ENCODE measurements at regions not wholly inside any gene's neighbourhood (a gene's known extent, or its start where the extent isn't known, plus 50 kb on each side); places are given as distances from the start of the nearest gene placed in this dataset.

DNA sequence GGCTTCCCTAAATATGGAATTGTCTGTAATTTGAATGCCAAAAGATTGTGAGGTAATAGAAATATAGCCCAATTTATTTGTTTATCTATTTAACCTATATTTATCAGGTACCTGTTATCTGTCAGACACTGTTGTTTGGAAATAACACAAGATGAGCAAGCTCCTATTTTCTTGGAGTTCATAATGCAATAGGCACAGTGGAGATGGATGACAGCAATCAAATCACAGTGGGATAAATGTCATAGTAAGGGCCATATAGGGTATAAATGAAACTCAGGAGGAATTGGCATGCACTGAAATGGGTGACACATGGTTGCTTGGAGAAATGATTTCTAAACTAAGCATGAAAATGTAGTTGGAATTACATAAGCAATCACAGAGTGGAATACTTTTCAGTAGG, 761.8 kb upstream of the MBL2 start:
- TF ChIP-seq, protein P1, sequence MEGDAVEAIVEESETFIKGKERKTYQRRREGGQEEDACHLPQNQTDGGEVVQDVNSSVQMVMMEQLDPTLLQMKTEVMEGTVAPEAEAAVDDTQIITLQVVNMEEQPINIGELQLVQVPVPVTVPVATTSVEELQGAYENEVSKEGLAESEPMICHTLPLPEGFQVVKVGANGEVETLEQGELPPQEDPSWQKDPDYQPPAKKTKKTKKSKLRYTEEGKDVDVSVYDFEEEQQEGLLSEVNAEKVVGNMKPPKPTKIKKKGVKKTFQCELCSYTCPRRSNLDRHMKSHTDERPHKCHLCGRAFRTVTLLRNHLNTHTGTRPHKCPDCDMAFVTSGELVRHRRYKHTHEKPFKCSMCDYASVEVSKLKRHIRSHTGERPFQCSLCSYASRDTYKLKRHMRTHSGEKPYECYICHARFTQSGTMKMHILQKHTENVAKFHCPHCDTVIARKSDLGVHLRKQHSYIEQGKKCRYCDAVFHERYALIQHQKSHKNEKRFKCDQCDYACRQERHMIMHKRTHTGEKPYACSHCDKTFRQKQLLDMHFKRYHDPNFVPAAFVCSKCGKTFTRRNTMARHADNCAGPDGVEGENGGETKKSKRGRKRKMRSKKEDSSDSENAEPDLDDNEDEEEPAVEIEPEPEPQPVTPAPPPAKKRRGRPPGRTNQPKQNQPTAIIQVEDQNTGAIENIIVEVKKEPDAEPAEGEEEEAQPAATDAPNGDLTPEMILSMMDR (IDR thresholded peaks at IDR 0.05) = no peak
- intact Hi-C loops (cut with DNase I, micrococcal nuclease) = no loop called here

DNA sequence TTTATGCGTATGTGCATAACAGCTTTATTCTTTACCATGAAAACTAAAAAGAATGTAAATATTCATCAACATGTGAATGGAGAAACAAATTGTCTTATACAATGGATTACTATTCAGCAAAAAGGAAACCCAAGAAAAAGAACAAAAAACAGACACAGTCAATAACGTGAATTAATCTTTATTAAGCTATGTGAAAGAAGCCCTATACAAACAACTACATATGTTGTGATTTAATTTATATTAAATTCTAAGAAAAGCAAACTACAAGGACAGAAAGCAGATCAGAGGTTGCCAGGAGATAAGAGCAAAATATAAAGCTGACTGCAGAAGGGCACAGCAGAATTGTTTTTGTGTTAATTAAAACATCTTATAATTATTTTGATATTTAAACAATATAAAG, 756.4 kb upstream of the MBL2 start:
- POLR2A ChIA-PET = no interaction called here
- DNase-seq = no peak
- Histone ChIP-seq H3K4me3 (ENCODE audit: low read length) (no peak overlapping the region), H3K4me1 (ENCODE audit: insufficient read depth, low read length) (no peaks in the 10 kb centered on the region), H3K9me3 (ENCODE audit: control insufficient read depth in 1 of 2, insufficient read depth in 1 of 2, low read length in 2 of 2) (peaks cover 0 to 8% of the 10 kb centered on the region in 2 experiments), H3K27me3 (ENCODE audit: control insufficient read depth in 1 of 2, insufficient read depth in 2 of 2, low read length in 2 of 2) (no peaks in the 10 kb centered on the region), H3K27ac (ENCODE audit: low read depth in 1 of 2, low read length in 2 of 2) (no peak overlapping the region), H3K36me3 (ENCODE audit: insufficient read depth, low read length) (no peaks in the 10 kb centered on the region)
- ATAC-seq (ENCODE audit: poor library complexity) = no peak
- TF ChIP-seq, protein P1 (IDR thresholded peaks at IDR 0.05) = no peak
- Mint-ChIP-seq H3K27me3 (no peaks in the 10 kb centered on the region), H3K27ac (no peak overlapping the region), H3K4me3 (no peak overlapping the region), H3K9me3 (peaks cover 2% of the 10 kb centered on the region), H3K36me3 (ENCODE audit: low read depth) (no peaks in the 10 kb centered on the region), H3K4me1 (ENCODE audit: low read depth) (no peaks in the 10 kb centered on the region)
- CTCF ChIA-PET = no interaction called here
- intact Hi-C loops (cut with DNase I, micrococcal nuclease) = no loop called here

More for the DNA sequence above, 761.8 kb upstream of the MBL2 start:
- no peaks in the 10 kb centered on the region for H3K36me3 Mint-ChIP-seq (ENCODE audit: low read depth)
- peaks cover 3 to 4% of the 10 kb centered on the region in 2 experiments for H3K9me3 ChIP-seq (ENCODE audit: control insufficient read depth in 1 of 2, insufficient read depth in 1 of 2, low read length in 2 of 2)
- H3K27me3 Mint-ChIP-seq = no peaks in the 10 kb centered on the region
- H3K9me3 Mint-ChIP-seq = peaks cover 2% of the 10 kb centered on the region
- H3K36me3 ChIP-seq (ENCODE audit: insufficient read depth, low read length) = no peaks in the 10 kb centered on the region
- no peaks in the 10 kb centered on the region for H3K4me1 ChIP-seq (ENCODE audit: insufficient read depth, low read length)
- POLR2A ChIA-PET = no interaction called here
- H3K4me3 Mint-ChIP-seq = no peak overlapping the region
- no peaks in the 10 kb centered on the region for H3K27me3 ChIP-seq (ENCODE audit: control insufficient read depth in 1 of 2, insufficient read depth in 2 of 2, low read length in 2 of 2)
- H3K27ac ChIP-seq (ENCODE audit: low read depth in 1 of 2, low read length in 2 of 2) = no peak overlapping the region
- ATAC-seq (ENCODE audit: poor library complexity) (no peak), DNase-seq (no peak)
- CTCF ChIA-PET = no interaction called here
- no peaks in the 10 kb centered on the region for H3K4me1 Mint-ChIP-seq (ENCODE audit: low read depth)
- no peak overlapping the region for H3K4me3 ChIP-seq (ENCODE audit: low read length)
- H3K27ac Mint-ChIP-seq = no peak overlapping the region

DNA sequence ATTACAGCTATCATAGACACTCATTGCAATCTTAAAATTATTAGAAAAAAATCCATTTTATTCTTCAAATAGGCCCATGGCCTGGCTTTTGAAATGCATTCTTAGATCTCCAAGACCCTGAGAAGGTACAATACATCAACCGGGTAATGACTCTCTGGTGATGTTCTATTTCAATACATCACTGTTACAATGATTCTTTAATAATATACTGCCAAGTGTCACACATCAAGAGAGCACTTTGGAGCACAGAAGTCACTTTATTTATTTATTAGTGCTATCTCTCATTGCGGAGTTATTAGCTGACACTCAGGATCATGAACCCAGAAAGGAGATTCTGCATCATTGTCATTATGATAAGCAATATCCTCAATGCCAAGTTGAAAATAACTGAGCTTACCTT, 748.5 kb upstream of the MBL2 start:
- Histone ChIP-seq H3K36me3 (ENCODE audit: insufficient read depth, low read length) (no peaks in the 10 kb centered on the region), H3K4me1 (ENCODE audit: insufficient read depth, low read length) (no peaks in the 10 kb centered on the region), H3K4me3 (ENCODE audit: low read length) (no peak overlapping the region), H3K27ac (ENCODE audit: low read depth in 1 of 2, low read length in 2 of 2) (no peak overlapping the region), H3K9me3 (ENCODE audit: control insufficient read depth in 1 of 2, insufficient read depth in 1 of 2, low read length in 2 of 2) (peaks cover 0 to 7% of the 10 kb centered on the region in 2 experiments), H3K27me3 (ENCODE audit: control insufficient read depth in 1 of 2, insufficient read depth in 2 of 2, low read length in 2 of 2) (no peaks in the 10 kb centered on the region)
- intact Hi-C loops (cut with DNase I, micrococcal nuclease) = no loop called here
- DNase-seq (no peak), ATAC-seq (ENCODE audit: poor library complexity) (no peak)
- ChIA-PET CTCF (no interaction called here), POLR2A (no interaction called here)
- H3K36me3 Mint-ChIP-seq (ENCODE audit: low read depth) = no peaks in the 10 kb centered on the region
- H3K4me1 Mint-ChIP-seq (ENCODE audit: low read depth) = no peaks in the 10 kb centered on the region
- TF ChIP-seq, protein P1 (IDR thresholded peaks at IDR 0.05) = no peak
- H3K9me3 Mint-ChIP-seq = peaks cover 8% of the 10 kb centered on the region
- H3K27me3 Mint-ChIP-seq = no peaks in the 10 kb centered on the region
- H3K4me3 Mint-ChIP-seq = no peak overlapping the region
- no peak overlapping the region for H3K27ac Mint-ChIP-seq
